ENCODE measurements at regions not wholly inside any gene's neighbourhood (a gene's known extent, or its start where the extent isn't known, plus 50 kb on each side); places are given as distances from the start of the nearest gene placed in this dataset.

DNA sequence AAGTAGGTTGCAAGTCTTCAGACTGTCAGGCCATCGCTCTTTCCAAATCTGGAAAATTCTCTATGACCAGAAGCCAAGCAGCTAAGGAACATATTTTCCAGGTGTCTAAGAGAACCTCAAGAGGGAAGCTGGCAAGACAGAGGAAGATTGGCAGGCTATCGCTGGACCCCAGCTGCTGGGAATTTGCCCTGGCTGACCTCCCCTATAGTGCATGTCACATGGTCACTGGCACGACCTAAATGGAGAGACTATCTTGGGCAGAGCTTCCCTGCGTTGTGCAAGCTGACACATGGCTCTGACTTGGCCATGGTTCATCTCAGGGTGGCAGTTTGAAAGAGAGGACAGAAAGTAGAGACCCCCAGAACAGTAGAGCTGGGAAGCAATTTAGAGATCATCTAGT, 104.9 kb upstream of the ZNF618 start:
- H3K36me3 ChIP-seq (ENCODE audit: control insufficient read depth in 2 of 2, insufficient read depth in 2 of 2, low read length in 2 of 2): no peaks in the 10 kb centered on the region
- no peak overlapping the region for H3K27ac ChIP-seq (ENCODE audit: low read length)
- no peak overlapping the region for H3K4me3 ChIP-seq (ENCODE audit: low read length in 2 of 2)
- H3K9me3 ChIP-seq (ENCODE audit: control insufficient read depth in 2 of 2, low read length in 2 of 2): no peaks in the 10 kb centered on the region
- no peaks in the 10 kb centered on the region for H3K4me1 ChIP-seq (ENCODE audit: control insufficient read depth, insufficient read depth, low read length)
- no peak overlapping the region for H3K9ac ChIP-seq (ENCODE audit: low read length in 2 of 2)
- H3K27me3 ChIP-seq (ENCODE audit: control insufficient read depth in 1 of 2, insufficient read depth in 2 of 2, low read length in 2 of 2): no peaks in the 10 kb centered on the region

DNA sequence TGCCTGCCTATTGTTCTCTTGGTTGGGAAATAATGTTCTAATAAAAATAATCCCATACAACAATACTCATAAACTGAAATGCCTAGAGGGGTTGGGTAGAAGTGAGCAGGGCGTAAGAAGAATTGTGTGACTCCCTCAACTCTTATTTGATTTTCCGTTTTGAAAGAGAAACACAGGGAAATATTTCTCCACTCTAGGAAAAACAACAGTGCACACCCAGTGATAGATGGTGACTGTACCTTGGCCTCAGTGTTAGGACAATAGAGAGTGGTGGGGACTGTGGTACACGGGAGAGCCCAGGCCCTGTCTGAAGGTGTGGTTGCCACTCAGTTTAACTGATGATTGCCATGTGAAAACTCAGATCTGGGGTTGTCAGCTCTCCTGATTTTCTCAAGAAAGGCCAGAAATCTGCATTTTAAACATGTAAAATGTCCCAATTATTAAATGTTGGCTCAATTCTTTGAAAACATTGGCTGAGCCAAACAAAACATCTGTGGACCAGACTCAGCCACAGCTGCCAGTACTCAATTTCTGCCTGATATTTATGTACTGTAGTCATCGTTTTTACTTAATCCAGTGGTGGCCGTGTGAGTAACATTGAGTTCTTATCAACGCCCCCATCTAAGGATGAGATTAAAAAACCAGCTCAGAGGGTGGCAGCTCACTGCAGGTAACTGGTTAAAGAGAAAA, 103.8 kb upstream of the ZNF618 start:
- Histone ChIP-seq H3K9me3 (ENCODE audit: control insufficient read depth in 2 of 2, low read length in 2 of 2) (no peaks in the 10 kb centered on the region), H3K27ac (ENCODE audit: low read length) (no peak overlapping the region), H3K27me3 (ENCODE audit: control insufficient read depth in 1 of 2, insufficient read depth in 2 of 2, low read length in 2 of 2) (no peaks in the 10 kb centered on the region), H3K4me3 (ENCODE audit: low read length in 2 of 2) (no peak overlapping the region), H3K36me3 (ENCODE audit: control insufficient read depth in 2 of 2, insufficient read depth in 2 of 2, low read length in 2 of 2) (no peaks in the 10 kb centered on the region), H3K9ac (ENCODE audit: low read length in 2 of 2) (no peak overlapping the region), H3K4me1 (ENCODE audit: control insufficient read depth, insufficient read depth, low read length) (no peaks in the 10 kb centered on the region)

DNA sequence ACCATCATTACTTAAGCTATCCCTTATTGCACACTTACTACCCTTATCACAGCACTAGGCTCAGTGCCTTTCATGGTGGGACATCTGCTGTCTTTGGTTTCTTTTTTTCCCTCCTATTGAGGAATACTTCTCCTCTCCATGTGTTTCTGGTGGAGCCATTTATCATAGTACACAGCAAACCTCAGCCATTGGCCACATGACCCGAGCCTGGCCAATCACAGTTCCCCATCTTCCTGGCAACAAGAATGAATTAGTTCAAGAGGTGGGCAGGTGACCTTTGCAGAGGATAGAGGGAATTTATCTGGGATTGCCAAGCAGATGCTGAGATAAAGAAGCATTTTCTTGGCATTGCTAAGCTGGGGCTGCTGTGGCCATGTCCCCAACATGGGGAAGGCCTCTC, 101.1 kb upstream of the ZNF618 start:
- Histone ChIP-seq H3K9ac (ENCODE audit: low read length in 2 of 2) (no peak overlapping the region), H3K27ac (ENCODE audit: low read length) (no peak overlapping the region), H3K27me3 (ENCODE audit: control insufficient read depth in 1 of 2, insufficient read depth in 2 of 2, low read length in 2 of 2) (no peaks in the 10 kb centered on the region), H3K4me1 (ENCODE audit: control insufficient read depth, insufficient read depth, low read length) (no peaks in the 10 kb centered on the region), H3K9me3 (ENCODE audit: control insufficient read depth in 2 of 2, low read length in 2 of 2) (peaks cover 0 to 3% of the 10 kb centered on the region in 2 donors), H3K4me3 (ENCODE audit: low read length in 2 of 2) (no peak overlapping the region), H3K36me3 (ENCODE audit: control insufficient read depth in 2 of 2, insufficient read depth in 2 of 2, low read length in 2 of 2) (no peaks in the 10 kb centered on the region)

DNA sequence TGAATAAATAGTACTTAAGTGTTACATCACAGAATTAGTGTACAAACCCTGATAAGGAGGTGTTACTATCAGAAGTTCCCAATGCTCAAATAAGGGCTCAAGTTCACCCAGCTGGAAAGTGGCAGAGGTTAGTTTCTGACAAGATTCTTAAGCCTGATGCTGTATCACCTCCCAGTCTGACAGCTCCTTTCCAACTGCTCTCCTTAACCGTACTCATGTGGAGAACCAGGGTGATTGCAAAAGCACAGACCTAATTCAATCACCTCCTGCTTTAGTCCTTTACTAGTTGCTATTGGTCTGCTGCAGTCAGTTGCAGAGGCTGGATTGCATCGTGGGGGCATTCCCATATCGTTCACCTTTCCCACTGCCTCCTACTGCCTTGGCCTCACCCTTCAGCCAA, 100.4 kb upstream of the ZNF618 start:
- H3K27me3 ChIP-seq (ENCODE audit: control insufficient read depth in 1 of 2, insufficient read depth in 2 of 2, low read length in 2 of 2): no peaks in the 10 kb centered on the region
- H3K9ac ChIP-seq (ENCODE audit: low read length in 2 of 2): no peak overlapping the region

DNA sequence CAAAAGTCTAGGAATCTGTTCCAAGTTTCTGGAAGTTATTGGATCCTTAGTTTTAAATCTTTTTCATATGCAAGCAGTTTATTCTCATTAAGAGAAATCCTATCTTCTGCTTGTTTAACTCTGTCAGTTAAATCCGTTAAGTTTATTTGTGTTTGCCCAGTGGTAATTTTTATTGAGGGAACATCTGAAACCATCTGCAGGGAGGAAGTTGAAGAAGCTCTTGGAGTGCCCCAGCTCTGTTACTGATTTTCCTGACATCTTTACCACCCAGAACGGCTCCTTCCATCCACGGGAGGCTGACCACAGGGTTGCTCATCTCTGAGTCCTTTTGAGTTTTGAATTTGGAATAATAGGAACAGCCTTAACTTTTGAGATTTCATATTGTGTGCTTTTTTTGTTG, 99.9 kb upstream of the ZNF618 start:
- no peaks in the 10 kb centered on the region for H3K36me3 ChIP-seq (ENCODE audit: control insufficient read depth in 2 of 2, insufficient read depth in 2 of 2, low read length in 2 of 2)
- H3K9me3 ChIP-seq (ENCODE audit: control insufficient read depth in 2 of 2, low read length in 2 of 2): peaks cover 0 to 3% of the 10 kb centered on the region in 2 donors
- H3K9ac ChIP-seq (ENCODE audit: low read length in 2 of 2): no peak overlapping the region
- H3K27me3 ChIP-seq (ENCODE audit: control insufficient read depth in 1 of 2, insufficient read depth in 2 of 2, low read length in 2 of 2): no peaks in the 10 kb centered on the region
- H3K4me3 ChIP-seq (ENCODE audit: low read length in 2 of 2): no peak overlapping the region
- no peak overlapping the region for H3K27ac ChIP-seq (ENCODE audit: low read length)
- H3K4me1 ChIP-seq (ENCODE audit: control insufficient read depth, insufficient read depth, low read length): no peaks in the 10 kb centered on the region

More for the DNA sequence above, 100.4 kb upstream of the ZNF618 start:
- H3K4me1 ChIP-seq (ENCODE audit: control insufficient read depth, insufficient read depth, low read length): no peaks in the 10 kb centered on the region
- H3K9me3 ChIP-seq (ENCODE audit: control insufficient read depth in 2 of 2, low read length in 2 of 2): peaks cover 0 to 3% of the 10 kb centered on the region in 2 donors
- H3K27ac ChIP-seq (ENCODE audit: low read length): no peak overlapping the region
- H3K4me3 ChIP-seq (ENCODE audit: low read length in 2 of 2): no peak overlapping the region
- no peaks in the 10 kb centered on the region for H3K36me3 ChIP-seq (ENCODE audit: control insufficient read depth in 2 of 2, insufficient read depth in 2 of 2, low read length in 2 of 2)

DNA sequence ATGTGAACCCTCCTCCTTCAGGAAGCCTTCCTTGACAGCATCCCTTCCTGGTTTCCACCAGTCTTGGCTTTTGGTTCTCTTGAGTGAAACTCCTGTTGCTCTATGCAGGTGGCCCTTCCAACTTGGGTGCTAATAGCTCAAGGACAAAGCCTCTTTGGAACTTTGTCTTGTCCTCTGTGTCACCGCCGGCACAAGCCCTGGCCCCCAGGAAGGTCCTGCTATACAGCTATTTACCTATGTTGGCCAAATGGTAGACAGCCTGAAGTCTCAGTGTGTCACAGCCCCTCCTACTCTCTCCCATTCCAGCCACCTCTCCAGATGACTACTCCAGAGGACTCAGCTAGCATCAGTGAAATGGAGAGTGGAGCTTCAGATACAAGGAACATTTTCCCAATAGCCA, 94.7 kb upstream of the ZNF618 start:
- H3K4me1 ChIP-seq (ENCODE audit: control insufficient read depth, insufficient read depth, low read length): no peaks in the 10 kb centered on the region
- H3K9me3 ChIP-seq (ENCODE audit: control insufficient read depth in 2 of 2, low read length in 2 of 2): peaks cover 0 to 3% of the 10 kb centered on the region in 2 donors
- no peak overlapping the region for H3K27ac ChIP-seq (ENCODE audit: low read length)
- H3K9ac ChIP-seq (ENCODE audit: low read length in 2 of 2): no peak overlapping the region
- peaks cover 0 to 9% of the 10 kb centered on the region in 2 donors for H3K27me3 ChIP-seq (ENCODE audit: control insufficient read depth in 1 of 2, insufficient read depth in 2 of 2, low read length in 2 of 2)
- no peaks in the 10 kb centered on the region for H3K36me3 ChIP-seq (ENCODE audit: control insufficient read depth in 2 of 2, insufficient read depth in 2 of 2, low read length in 2 of 2)
- no peak overlapping the region for H3K4me3 ChIP-seq (ENCODE audit: low read length in 2 of 2)

DNA sequence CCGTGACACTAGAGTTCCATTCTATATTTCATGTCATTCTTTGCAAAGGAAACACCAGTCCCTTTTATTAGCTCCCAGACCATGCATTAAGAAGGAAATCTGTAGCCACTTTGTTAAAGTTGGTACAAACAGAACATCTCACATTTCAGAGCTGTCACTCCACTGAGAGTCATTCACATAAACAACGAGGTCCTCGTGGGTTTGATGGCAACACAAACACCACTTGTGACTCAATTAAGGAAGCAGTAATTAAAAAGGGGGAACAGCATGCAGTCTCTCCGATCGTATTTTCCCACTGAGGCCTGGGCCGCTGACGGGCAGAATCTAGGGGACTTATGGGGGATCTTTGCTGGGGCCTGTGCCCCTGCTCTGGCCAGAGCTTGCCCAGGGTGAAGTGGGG, 94.2 kb upstream of the ZNF618 start:
- Histone ChIP-seq H3K9me3 (ENCODE audit: control insufficient read depth in 2 of 2, low read length in 2 of 2) (peaks cover 0 to 3% of the 10 kb centered on the region in 2 donors), H3K4me1 (ENCODE audit: control insufficient read depth, insufficient read depth, low read length) (no peaks in the 10 kb centered on the region), H3K9ac (ENCODE audit: low read length in 2 of 2) (no peak overlapping the region), H3K4me3 (ENCODE audit: low read length in 2 of 2) (no peak overlapping the region), H3K27ac (ENCODE audit: low read length) (no peak overlapping the region), H3K27me3 (ENCODE audit: control insufficient read depth in 1 of 2, insufficient read depth in 2 of 2, low read length in 2 of 2) (peaks cover 0 to 13% of the 10 kb centered on the region in 2 donors), H3K36me3 (ENCODE audit: control insufficient read depth in 2 of 2, insufficient read depth in 2 of 2, low read length in 2 of 2) (no peaks in the 10 kb centered on the region)

DNA sequence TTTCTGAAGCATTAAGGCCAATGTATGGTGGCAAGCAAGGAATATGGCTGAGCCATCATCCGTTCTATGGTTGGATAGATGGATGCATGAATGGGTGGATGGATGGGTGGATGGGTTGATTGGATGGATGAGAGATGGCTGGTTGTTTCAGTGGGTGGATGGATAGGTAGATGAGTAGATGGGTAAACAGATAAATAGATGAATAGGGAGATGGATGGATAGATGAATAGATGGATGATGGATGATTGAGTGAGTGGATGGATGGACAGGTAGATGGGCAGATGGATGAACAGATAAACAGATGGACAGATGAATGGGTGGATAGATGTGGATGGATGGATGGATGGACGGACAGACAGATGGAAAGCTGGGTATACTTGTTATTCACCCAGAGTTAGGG, 92.6 kb upstream of the ZNF618 start:
- no peaks in the 10 kb centered on the region for H3K4me1 ChIP-seq (ENCODE audit: control insufficient read depth, insufficient read depth, low read length)
- no peaks in the 10 kb centered on the region for H3K36me3 ChIP-seq (ENCODE audit: control insufficient read depth in 2 of 2, insufficient read depth in 2 of 2, low read length in 2 of 2)
- no peak overlapping the region for H3K27ac ChIP-seq (ENCODE audit: low read length)
- no peaks in the 10 kb centered on the region for H3K9me3 ChIP-seq (ENCODE audit: control insufficient read depth in 2 of 2, low read length in 2 of 2)
- no peak overlapping the region for H3K4me3 ChIP-seq (ENCODE audit: low read length in 2 of 2)
- peaks cover 0 to 13% of the 10 kb centered on the region in 2 donors for H3K27me3 ChIP-seq (ENCODE audit: control insufficient read depth in 1 of 2, insufficient read depth in 2 of 2, low read length in 2 of 2)
- no peak overlapping the region for H3K9ac ChIP-seq (ENCODE audit: low read length in 2 of 2)

DNA sequence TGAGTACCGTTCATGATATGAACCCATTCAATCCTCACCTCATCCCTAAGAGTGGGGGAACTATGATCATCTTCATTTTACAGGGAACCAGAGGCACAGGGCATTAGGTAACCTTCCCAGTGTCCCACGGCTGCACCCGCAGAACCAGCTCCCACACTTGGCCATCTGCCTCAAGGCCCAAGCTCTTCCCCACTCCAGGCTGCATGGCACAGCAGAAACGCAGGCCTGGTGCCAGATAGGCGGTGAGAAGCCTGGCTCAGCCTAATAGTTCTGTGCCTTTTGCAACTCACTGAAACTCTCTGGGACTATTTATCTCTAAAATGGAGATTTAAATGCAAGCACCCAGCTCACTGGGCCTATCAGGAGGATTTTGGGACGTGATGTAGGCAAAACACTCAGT, 90.8 kb upstream of the ZNF618 start:
- no peak overlapping the region for H3K27ac ChIP-seq (ENCODE audit: low read length)
- no peaks in the 10 kb centered on the region for H3K9me3 ChIP-seq (ENCODE audit: control insufficient read depth in 2 of 2, low read length in 2 of 2)

DNA sequence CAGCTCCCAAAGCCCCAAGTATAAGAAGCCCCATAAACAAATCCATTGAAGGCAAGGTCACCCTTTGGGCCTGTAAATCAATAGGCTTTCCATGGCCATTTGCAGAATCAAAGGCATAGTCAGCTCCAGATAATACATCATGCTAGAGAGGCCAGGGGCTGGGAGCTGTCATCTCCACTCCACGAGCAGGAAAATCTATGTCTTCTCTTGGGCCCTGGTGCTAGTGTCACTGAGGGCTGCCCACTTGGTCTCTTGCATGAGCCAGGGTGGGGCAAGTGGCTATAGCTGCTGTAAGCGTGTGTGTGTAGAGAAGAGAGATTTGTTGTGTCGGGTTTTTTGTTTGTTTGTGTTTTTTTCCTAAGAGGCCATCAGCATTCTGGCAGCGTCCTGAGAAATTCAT, 90.0 kb upstream of the ZNF618 start:
- Histone ChIP-seq H3K4me1 (ENCODE audit: control insufficient read depth, insufficient read depth, low read length) (no peaks in the 10 kb centered on the region), H3K4me3 (ENCODE audit: low read length in 2 of 2) (no peak overlapping the region), H3K9me3 (ENCODE audit: control insufficient read depth in 2 of 2, low read length in 2 of 2) (no peaks in the 10 kb centered on the region), H3K9ac (ENCODE audit: low read length in 2 of 2) (no peak overlapping the region), H3K27me3 (ENCODE audit: control insufficient read depth in 1 of 2, insufficient read depth in 2 of 2, low read length in 2 of 2) (peaks cover 0 to 14% of the 10 kb centered on the region in 2 donors), H3K27ac (ENCODE audit: low read length) (no peak overlapping the region), H3K36me3 (ENCODE audit: control insufficient read depth in 2 of 2, insufficient read depth in 2 of 2, low read length in 2 of 2) (no peaks in the 10 kb centered on the region)

More for the DNA sequence above, 90.8 kb upstream of the ZNF618 start:
- Histone ChIP-seq H3K36me3 (ENCODE audit: control insufficient read depth in 2 of 2, insufficient read depth in 2 of 2, low read length in 2 of 2) (no peaks in the 10 kb centered on the region), H3K9ac (ENCODE audit: low read length in 2 of 2) (no peak overlapping the region), H3K4me1 (ENCODE audit: control insufficient read depth, insufficient read depth, low read length) (no peaks in the 10 kb centered on the region), H3K4me3 (ENCODE audit: low read length in 2 of 2) (no peak overlapping the region), H3K27me3 (ENCODE audit: control insufficient read depth in 1 of 2, insufficient read depth in 2 of 2, low read length in 2 of 2) (peaks cover 0 to 14% of the 10 kb centered on the region in 2 donors)

DNA sequence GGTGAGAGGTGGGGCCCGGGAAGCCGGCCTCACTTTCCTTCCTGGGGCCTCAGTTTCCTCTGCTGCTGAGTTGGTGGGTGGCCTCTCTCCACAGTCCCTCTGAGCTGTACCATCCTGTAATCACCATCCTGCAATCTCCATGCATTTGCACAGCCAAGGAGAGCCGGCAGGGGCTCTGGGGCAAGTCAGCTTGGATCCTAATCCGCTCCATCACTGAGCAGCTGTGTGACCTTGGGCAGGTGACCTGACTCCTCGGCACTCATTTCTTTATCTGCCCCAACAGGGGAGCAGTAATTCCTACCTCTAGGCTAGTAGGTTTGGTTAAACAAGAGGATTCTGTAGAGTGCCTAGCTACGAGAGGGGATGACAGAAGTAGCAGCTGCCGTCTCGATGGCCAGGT, 88.2 kb upstream of the ZNF618 start:
- Histone ChIP-seq H3K4me1 (ENCODE audit: control insufficient read depth, insufficient read depth, low read length) (no peaks in the 10 kb centered on the region), H3K27ac (ENCODE audit: low read length) (no peak overlapping the region), H3K36me3 (ENCODE audit: control insufficient read depth in 2 of 2, insufficient read depth in 2 of 2, low read length in 2 of 2) (no peaks in the 10 kb centered on the region), H3K27me3 (ENCODE audit: control insufficient read depth in 1 of 2, insufficient read depth in 2 of 2, low read length in 2 of 2) (peaks cover 0 to 12% of the 10 kb centered on the region in 2 donors), H3K4me3 (ENCODE audit: low read length in 2 of 2) (no peak overlapping the region), H3K9ac (ENCODE audit: low read length in 2 of 2) (no peak overlapping the region), H3K9me3 (ENCODE audit: control insufficient read depth in 2 of 2, low read length in 2 of 2) (no peaks in the 10 kb centered on the region)

All from stomach smooth muscle (tissue), 2 donors.